Fibroblast of pulmonary artery (primary cell): ENCODE measurements at regions not wholly inside any gene's neighbourhood (a gene's known extent, or its start where the extent isn't known, plus 50 kb on each side); places are given as distances from the start of the nearest gene placed in this dataset.

Experiments
- DNase-seq: peaks from one replicate; pipeline ENCODE4 v3.0.0-alpha.2; 2010; ENCODE audit warnings: low read depth
- H3K4me3 ChIP-seq: replicated peaks from 2 replicates; pipeline ENCODE4 v1.5.1; 2011; ENCODE audit warnings: low read depth, mild to moderate bottlenecking, control low read depth, low read length, moderate library complexity
- TF ChIP-seq, protein P1 (sequence below): IDR thresholded peaks from 2 replicates; pipeline ENCODE4 v1.5.1; 2011; ENCODE audit warnings: mild to moderate bottlenecking, control low read depth, low read length, inconsistent platforms; ENCODE audit errors: missing control alignments

DNA sequence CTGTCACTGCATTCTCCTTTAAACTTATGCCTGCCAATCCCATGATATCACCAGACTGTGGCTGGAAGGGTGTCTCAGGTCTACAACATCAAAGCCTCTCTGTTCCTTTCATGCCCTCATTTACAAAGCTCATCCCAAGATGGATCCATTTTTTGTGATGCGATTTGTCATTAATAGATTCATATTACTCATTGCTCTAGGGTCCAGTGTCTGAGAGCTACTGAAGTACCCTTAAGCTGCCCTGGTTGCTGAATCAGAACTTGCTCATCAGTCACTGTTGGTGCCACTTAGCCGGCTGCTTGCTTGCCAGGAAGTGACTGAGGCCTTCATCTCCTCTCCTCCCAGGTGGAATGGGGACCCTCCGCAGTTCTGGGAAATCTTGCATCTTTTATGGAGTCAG is 395.5 kb upstream of the BOD1L1 start:
- TF ChIP-seq, protein P1, sequence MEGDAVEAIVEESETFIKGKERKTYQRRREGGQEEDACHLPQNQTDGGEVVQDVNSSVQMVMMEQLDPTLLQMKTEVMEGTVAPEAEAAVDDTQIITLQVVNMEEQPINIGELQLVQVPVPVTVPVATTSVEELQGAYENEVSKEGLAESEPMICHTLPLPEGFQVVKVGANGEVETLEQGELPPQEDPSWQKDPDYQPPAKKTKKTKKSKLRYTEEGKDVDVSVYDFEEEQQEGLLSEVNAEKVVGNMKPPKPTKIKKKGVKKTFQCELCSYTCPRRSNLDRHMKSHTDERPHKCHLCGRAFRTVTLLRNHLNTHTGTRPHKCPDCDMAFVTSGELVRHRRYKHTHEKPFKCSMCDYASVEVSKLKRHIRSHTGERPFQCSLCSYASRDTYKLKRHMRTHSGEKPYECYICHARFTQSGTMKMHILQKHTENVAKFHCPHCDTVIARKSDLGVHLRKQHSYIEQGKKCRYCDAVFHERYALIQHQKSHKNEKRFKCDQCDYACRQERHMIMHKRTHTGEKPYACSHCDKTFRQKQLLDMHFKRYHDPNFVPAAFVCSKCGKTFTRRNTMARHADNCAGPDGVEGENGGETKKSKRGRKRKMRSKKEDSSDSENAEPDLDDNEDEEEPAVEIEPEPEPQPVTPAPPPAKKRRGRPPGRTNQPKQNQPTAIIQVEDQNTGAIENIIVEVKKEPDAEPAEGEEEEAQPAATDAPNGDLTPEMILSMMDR = no peak
- no peak overlapping the region for H3K4me3 ChIP-seq
- no peak for DNase-seq

DNA sequence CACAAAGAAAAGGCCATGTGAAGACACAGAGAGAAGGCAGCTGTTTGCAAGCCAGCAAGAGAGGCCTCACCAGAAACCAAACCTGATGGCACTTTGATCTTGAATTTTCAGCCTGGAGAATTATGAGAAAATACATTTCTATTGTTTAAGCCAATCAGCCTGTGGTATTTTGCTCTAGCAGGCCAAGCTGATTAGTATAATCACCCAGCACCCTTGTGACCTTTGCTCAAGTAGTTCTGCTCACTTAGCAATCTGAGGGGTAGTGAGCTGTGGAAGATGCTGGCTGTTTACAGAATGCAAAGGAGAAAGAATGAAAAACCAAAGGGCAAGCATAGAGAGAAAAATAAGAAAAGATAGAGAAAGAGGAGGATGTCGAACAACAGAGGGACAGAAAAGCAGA is 396.4 kb upstream of the BOD1L1 start:
- TF ChIP-seq, protein P1 = no peak
- no peak overlapping the region for H3K4me3 ChIP-seq
- DNase-seq = no peak

DNA sequence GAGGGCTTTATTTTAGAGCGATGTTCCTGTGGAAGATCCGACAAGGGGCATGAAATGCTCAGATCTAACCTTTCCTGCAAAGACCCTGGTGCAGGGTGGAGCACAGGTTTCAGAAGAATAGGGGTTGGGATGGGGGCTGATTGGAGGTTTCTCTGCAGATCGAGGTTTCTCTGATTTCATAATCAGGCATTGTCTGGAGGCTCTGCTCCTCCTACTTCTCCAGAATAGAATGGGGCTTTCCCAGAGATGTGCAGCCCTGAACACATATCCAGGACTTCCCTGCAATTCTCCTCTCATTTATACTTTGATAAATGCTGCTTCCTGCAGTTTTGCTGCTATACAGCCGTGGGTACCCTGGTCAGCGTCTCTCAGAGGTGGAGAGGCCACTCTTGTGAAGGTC is 397.6 kb upstream of the BOD1L1 start:
- TF ChIP-seq, protein P1 = no peak
- no peak overlapping the region for H3K4me3 ChIP-seq
- peak; percentile 49 for DNase-seq

DNA sequence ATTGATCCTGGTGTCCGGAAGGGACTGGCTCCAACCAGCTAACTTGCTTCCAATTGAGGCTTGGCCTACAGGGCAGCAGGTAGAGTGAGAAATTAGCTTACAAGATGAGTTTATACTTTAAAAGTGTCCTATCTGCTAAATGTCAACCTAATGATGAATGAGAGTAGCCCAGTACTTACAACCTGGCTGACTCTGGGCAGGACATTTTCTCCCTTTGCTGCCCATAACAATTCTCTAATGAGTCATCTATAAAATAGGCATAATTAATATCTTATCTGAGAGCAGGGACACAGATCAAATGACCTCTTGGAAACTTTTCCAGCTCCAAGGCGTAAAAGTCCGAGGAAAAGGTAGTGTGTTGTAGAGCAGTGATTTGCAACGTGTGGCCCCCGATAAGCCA is 398.4 kb upstream of the BOD1L1 start:
- TF ChIP-seq, protein P1 = no peak
- H3K4me3 ChIP-seq = no peak overlapping the region
- DNase-seq = no peak

DNA sequence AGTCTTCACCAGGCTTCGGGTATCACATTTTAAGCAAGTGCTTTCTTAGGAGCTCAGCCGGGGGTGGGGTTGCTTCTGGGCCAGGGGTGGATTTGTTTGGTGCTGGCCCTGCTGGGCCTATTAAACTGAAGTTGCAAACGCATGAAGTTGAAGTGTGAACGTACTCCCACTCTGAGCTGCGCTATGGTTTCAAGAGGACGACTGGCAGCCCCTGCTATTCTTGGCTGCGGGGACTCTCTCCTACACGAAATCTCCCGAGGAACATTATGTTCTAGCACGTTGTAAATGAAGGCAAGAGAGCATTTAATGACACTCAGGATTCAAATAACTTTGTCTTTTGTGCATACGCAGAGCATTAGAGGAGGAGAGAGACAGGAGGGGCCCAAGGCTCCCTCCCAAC is 401.3 kb upstream of the BOD1L1 start:
- TF ChIP-seq, protein P1 = no peak
- DNase-seq = no peak
- H3K4me3 ChIP-seq = no peak overlapping the region

DNA sequence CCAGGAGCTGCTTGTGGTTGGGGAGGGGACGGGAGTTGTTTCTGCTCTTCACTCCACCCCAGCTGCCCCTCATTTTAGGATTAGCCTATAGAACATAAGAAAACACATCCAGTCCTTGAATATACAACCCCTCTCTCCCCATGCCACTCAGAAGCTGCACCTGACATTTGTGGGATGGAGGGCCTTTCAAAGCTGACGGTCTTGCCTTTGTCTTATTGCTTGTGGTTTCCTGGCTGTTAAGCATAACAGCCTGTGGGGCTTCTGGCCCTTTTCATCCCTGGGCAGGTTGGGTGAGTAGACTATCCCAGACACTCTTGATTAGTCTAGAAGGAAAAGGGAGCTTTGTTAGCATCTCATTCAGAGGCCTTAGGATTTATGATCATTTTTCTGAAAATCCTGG is 407.6 kb upstream of the BOD1L1 start:
- TF ChIP-seq, protein P1 = no peak
- no peak overlapping the region for H3K4me3 ChIP-seq
- DNase-seq = no peak

DNA sequence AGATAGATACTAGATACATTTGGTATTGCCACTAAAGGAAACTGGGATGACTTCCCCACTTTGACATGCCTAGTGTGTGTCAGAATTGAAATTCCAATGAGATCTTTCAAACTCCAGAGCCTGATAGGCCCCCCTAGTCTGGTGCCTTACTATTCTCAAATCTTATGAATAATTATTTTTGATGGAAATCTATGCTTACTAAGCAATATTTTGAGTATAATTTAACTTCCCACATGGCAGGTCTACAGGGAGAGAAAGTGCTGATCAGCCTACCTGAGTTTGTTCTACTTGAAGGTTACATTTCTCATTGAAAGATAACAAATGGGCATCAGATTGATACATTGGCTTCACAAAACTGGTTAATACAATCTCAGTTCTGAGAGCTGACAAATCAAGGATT is 415.7 kb upstream of the BOD1L1 start:
- no peak overlapping the region for H3K4me3 ChIP-seq
- DNase-seq = no peak
- TF ChIP-seq, protein P1 = no peak
